Subcutaneous abdominal adipose tissue (tissue), 5 donors: ENCODE measurements at regions not wholly inside any gene's neighbourhood (a gene's known extent, or its start where the extent isn't known, plus 50 kb on each side); places are given as distances from the start of the nearest gene placed in this dataset.

ENCODE experiments used
- H3K27ac ChIP-seq: one replicate; pipeline ENCODE4 v1.7.0; 2013; ENCODE audit warnings: low read depth, mild to moderate bottlenecking, inconsistent platforms, low read length, moderate library complexity
- H3K27me3 ChIP-seq, 5 donors: one replicate each; pipeline ENCODE4 v1.7.0; 2013; ENCODE audit warnings: low read length in 5 of 5, inconsistent platforms in 1 of 5; ENCODE audit not compliant: control insufficient read depth in 5 of 5, insufficient read depth in 4 of 5
- H3K36me3 ChIP-seq, 5 donors: one replicate each; pipeline ENCODE4 v1.7.0; 2013; ENCODE audit warnings: low read length in 5 of 5; ENCODE audit not compliant: control insufficient read depth in 5 of 5, insufficient read depth in 5 of 5
- H3K4me1 ChIP-seq, 5 donors: one replicate each; pipeline ENCODE4 v1.7.0; 2013; ENCODE audit warnings: low read length in 5 of 5, mild to moderate bottlenecking in 3 of 5, moderate library complexity in 1 of 5; ENCODE audit not compliant: control insufficient read depth in 5 of 5, insufficient read depth in 5 of 5
- H3K4me3 ChIP-seq, 5 donors: one replicate each; pipeline ENCODE4 v1.7.0; 2013; ENCODE audit warnings: low read length in 5 of 5, low read depth in 1 of 5
- H3K9ac ChIP-seq, 5 donors: one replicate each; pipeline ENCODE4 v1.7.0; 2013; ENCODE audit warnings: low read length in 5 of 5, mild to moderate bottlenecking in 4 of 5, moderate library complexity in 3 of 5
- H3K9me3 ChIP-seq, 5 donors: one replicate each; pipeline ENCODE4 v1.7.0; 2013; ENCODE audit warnings: low read length in 5 of 5; ENCODE audit not compliant: control insufficient read depth in 5 of 5
- donor health status: healthy.
- donor health status: healthy.
- donor health status: healthy.
- donor health status: healthy.
- donor health status: healthy.

GRCh38 chr4:187449702-187450101 lies 545.9 kb upstream of the ZFP42 start:
- Histone ChIP-seq H3K9ac (no peak overlapping the region), H3K27me3 (no peaks in the 10 kb centered on the region), H3K4me1 (no peaks in the 10 kb centered on the region), H3K9me3 (no peaks in the 10 kb centered on the region), H3K27ac (no peak overlapping the region), H3K36me3 (no peaks in the 10 kb centered on the region), H3K4me3 (no peak overlapping the region)

GRCh38 chr4:187451776-187452175 lies 543.8 kb upstream of the ZFP42 start:
- H3K9me3 ChIP-seq, result no peaks in the 10 kb centered on the region
- no peaks in the 10 kb centered on the region for H3K4me1 ChIP-seq
- H3K36me3 ChIP-seq, result no peaks in the 10 kb centered on the region
- no peak overlapping the region for H3K9ac ChIP-seq
- no peak overlapping the region for H3K4me3 ChIP-seq
- H3K27me3 ChIP-seq, result no peaks in the 10 kb centered on the region
- H3K27ac ChIP-seq, result no peak overlapping the region

- Histone ChIP-seq H3K27ac (no peak overlapping the region), H3K9me3 (no peaks in the 10 kb centered on the region)
Measured at GRCh38 chr4:187460016-187460415, 535.6 kb upstream of the ZFP42 start.

GRCh38 chr4:187464573-187464972 lies 531.0 kb upstream of the ZFP42 start:
- no peak overlapping the region for H3K4me3 ChIP-seq
- peaks cover 0 to 14% (median 9%) of the 10 kb centered on the region in 5 donors for H3K4me1 ChIP-seq
- no peak overlapping the region for H3K9ac ChIP-seq
- H3K9me3 ChIP-seq, result no peaks in the 10 kb centered on the region
- no peaks in the 10 kb centered on the region for H3K27me3 ChIP-seq
- no peaks in the 10 kb centered on the region for H3K36me3 ChIP-seq
- H3K27ac ChIP-seq, result no peak overlapping the region

More at GRCh38 chr4:187460016-187460415, 535.6 kb upstream of the ZFP42 start:
- no peaks in the 10 kb centered on the region for H3K27me3 ChIP-seq
- H3K4me1 ChIP-seq, result peaks cover 0 to 9% (median 9%) of the 10 kb centered on the region in 5 donors
- H3K36me3 ChIP-seq, result no peaks in the 10 kb centered on the region
- H3K4me3 ChIP-seq, result no peak overlapping the region
- no peak overlapping the region for H3K9ac ChIP-seq

- H3K4me1 ChIP-seq, result peaks cover 0 to 14% (median 9%) of the 10 kb centered on the region in 5 donors
- no peaks in the 10 kb centered on the region for H3K36me3 ChIP-seq
- no peak overlapping the region for H3K4me3 ChIP-seq
- no peak overlapping the region for H3K9ac ChIP-seq
- H3K9me3 ChIP-seq, result no peaks in the 10 kb centered on the region
- no peak overlapping the region for H3K27ac ChIP-seq
- no peaks in the 10 kb centered on the region for H3K27me3 ChIP-seq
Measured at GRCh38 chr4:187467224-187467623, 528.3 kb upstream of the ZFP42 start.

- H3K9me3 ChIP-seq, result no peaks in the 10 kb centered on the region
- no peaks in the 10 kb centered on the region for H3K36me3 ChIP-seq
- H3K27me3 ChIP-seq, result no peaks in the 10 kb centered on the region
- H3K4me1 ChIP-seq, result peaks cover 0 to 9% (median 4%) of the 10 kb centered on the region in 5 donors
- H3K9ac ChIP-seq, result no peak overlapping the region
- no peak overlapping the region for H3K4me3 ChIP-seq
- no peak overlapping the region for H3K27ac ChIP-seq
Measured at GRCh38 chr4:187469627-187470026, 525.9 kb upstream of the ZFP42 start.

- Histone ChIP-seq H3K4me3 (no peak overlapping the region), H3K27ac (no peak overlapping the region), H3K9ac (no peak overlapping the region), H3K27me3 (no peaks in the 10 kb centered on the region), H3K4me1 (peaks cover 0 to 4% (median 0%) of the 10 kb centered on the region in 5 donors), H3K9me3 (no peaks in the 10 kb centered on the region), H3K36me3 (no peaks in the 10 kb centered on the region)
Measured at GRCh38 chr4:187470061-187470460, 525.5 kb upstream of the ZFP42 start.

GRCh38 chr4:187474238-187474637 lies 521.3 kb upstream of the ZFP42 start:
- no peaks in the 10 kb centered on the region for H3K36me3 ChIP-seq
- no peaks in the 10 kb centered on the region for H3K27me3 ChIP-seq
- peaks cover 0 to 8% (median 3%) of the 10 kb centered on the region in 5 donors for H3K4me1 ChIP-seq
- no peak overlapping the region for H3K4me3 ChIP-seq
- no peak overlapping the region for H3K9ac ChIP-seq
- H3K9me3 ChIP-seq, result no peaks in the 10 kb centered on the region
- no peak overlapping the region for H3K27ac ChIP-seq

- Histone ChIP-seq H3K36me3 (no peaks in the 10 kb centered on the region), H3K4me1 (peaks cover 3 to 14% (median 5%) of the 10 kb centered on the region in 5 donors), H3K9ac (no peak overlapping the region), H3K9me3 (no peaks in the 10 kb centered on the region), H3K4me3 (no peak overlapping the region), H3K27ac (no peak overlapping the region), H3K27me3 (no peaks in the 10 kb centered on the region)
Measured at GRCh38 chr4:187475901-187476300, 519.7 kb upstream of the ZFP42 start.

- Histone ChIP-seq H3K27me3 (no peaks in the 10 kb centered on the region), H3K9ac (no peak overlapping the region), H3K4me1 (peaks cover 3 to 14% (median 5%) of the 10 kb centered on the region in 5 donors), H3K36me3 (no peaks in the 10 kb centered on the region), H3K9me3 (no peaks in the 10 kb centered on the region), H3K27ac (no peak overlapping the region), H3K4me3 (no peak overlapping the region)
Measured at GRCh38 chr4:187477224-187477623, 518.3 kb upstream of the ZFP42 start.
